ENCODE measurements at regions not wholly inside any gene's neighbourhood (a gene's known extent, or its start where the extent isn't known, plus 50 kb on each side); places are given as distances from the start of the nearest gene placed in this dataset.

DNA sequence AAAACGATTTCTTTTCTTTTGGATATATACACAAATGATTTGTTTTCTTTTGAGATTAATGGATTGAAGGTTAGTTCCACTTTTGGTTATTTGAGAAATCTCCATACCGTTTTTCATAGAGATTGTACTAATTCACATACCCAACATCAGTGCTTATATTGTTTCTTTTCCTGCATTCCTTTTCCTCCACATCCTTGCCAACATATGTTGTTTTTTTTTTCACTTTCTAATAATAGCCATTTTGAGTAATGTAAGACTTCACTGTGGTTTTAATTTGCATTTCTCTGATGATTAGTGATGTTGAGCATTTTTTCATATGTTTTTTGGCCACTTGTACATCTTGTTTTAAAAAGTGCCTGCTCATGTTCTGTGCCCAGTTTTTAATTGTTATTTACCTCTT, 846.4 kb upstream of the EYS start:
- peak overlapping the region; percentile 38; the same call in 1 of the 2 replicates for H3K27ac ChIP-seq
- H4K20me1 ChIP-seq (ENCODE audit: insufficient read depth), result no peaks in the 10 kb centered on the region
- no peaks in the 10 kb centered on the region for H3K79me2 ChIP-seq (ENCODE audit: insufficient read depth, low read depth)
- H3K27me3 ChIP-seq (ENCODE audit: insufficient read depth, low read depth), result no peaks in the 10 kb centered on the region
- H2AFZ ChIP-seq (ENCODE audit: low read depth), result peak overlapping the region; percentile 7; the same call in 1 of the 2 replicates
- H3K4me2 ChIP-seq, result peak overlapping the region; percentile 15
- TF ChIP-seq, protein P1, sequence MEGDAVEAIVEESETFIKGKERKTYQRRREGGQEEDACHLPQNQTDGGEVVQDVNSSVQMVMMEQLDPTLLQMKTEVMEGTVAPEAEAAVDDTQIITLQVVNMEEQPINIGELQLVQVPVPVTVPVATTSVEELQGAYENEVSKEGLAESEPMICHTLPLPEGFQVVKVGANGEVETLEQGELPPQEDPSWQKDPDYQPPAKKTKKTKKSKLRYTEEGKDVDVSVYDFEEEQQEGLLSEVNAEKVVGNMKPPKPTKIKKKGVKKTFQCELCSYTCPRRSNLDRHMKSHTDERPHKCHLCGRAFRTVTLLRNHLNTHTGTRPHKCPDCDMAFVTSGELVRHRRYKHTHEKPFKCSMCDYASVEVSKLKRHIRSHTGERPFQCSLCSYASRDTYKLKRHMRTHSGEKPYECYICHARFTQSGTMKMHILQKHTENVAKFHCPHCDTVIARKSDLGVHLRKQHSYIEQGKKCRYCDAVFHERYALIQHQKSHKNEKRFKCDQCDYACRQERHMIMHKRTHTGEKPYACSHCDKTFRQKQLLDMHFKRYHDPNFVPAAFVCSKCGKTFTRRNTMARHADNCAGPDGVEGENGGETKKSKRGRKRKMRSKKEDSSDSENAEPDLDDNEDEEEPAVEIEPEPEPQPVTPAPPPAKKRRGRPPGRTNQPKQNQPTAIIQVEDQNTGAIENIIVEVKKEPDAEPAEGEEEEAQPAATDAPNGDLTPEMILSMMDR (conservative IDR thresholded peaks at IDR 0.05; ENCODE audit: low read depth, low read length), result no peak
- peaks cover 18% of the 10 kb centered on the region for H3K4me1 ChIP-seq (ENCODE audit: low read depth, poor library complexity, severe bottlenecking)
- no peak overlapping the region for H3K4me3 ChIP-seq (IDR thresholded peaks at IDR 0.05; ENCODE audit: insufficient read depth, low read depth, low read length)
- H3K36me3 ChIP-seq (ENCODE audit: insufficient read depth), result no peaks in the 10 kb centered on the region
- H3K9ac ChIP-seq, result no peak overlapping the region

DNA sequence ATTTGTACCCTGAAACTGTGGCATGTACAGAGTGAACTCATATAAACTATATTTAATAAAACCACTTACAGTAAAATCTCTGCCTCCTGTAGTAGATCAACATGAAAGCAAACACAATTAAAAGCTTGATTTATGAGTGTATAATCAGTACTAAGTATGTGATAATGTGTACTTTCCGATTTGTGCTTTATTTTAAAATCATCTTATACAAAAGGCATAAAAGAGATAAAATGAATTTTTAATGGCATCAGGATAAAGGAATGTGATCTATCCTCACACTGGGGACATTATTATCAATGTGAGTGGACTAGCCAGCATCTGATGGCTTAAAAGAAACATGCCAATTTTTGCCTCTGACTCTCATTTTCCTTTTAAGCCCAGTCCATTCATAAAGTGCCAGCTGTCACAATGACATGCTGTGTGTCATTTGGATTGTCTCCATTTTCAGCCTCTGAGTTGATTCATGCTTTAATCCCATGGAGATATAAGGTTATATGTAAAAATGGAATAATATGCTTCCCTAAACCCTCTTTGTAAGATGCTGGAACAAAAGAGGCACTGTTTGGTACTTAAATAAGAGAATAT, 831.6 kb upstream of the EYS start:
- Histone ChIP-seq H3K9ac (no peak overlapping the region), H4K20me1 (ENCODE audit: insufficient read depth) (no peaks in the 10 kb centered on the region), H3K4me2 (no peak overlapping the region), H3K27ac (no peak overlapping the region), H2AFZ (ENCODE audit: low read depth) (no peak overlapping the region), H3K4me3 (IDR thresholded peaks at IDR 0.05; ENCODE audit: insufficient read depth, low read depth, low read length) (no peak overlapping the region), H3K27me3 (ENCODE audit: insufficient read depth, low read depth) (no peaks in the 10 kb centered on the region), H3K36me3 (ENCODE audit: insufficient read depth) (no peaks in the 10 kb centered on the region), H3K79me2 (ENCODE audit: insufficient read depth, low read depth) (no peaks in the 10 kb centered on the region), H3K4me1 (ENCODE audit: low read depth, poor library complexity, severe bottlenecking) (no peaks in the 10 kb centered on the region)
- TF ChIP-seq, protein P1 (conservative IDR thresholded peaks at IDR 0.05; ENCODE audit: low read depth, low read length), result no peak

DNA sequence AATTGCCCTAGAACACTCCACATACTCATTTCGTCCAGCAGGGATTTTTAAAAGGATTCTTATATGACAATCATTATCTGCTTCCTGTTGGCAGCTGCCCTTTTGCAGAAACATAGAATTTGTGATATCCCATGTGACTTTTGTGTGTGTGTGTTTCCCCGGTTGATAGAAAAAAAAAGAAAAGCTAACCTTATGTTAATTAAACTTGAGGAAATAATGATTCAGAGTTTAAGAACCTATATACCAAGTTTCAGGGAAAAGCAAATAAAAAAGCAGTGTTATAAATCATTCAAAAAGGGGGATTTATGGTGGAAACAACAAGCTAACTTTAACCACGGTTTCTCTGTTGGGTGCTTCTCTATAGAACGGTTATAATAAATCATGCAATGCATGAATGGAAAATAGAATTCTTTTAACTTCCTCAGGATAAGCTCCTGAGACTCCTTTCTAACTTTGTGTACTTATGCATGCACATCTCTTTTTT, 826.9 kb upstream of the EYS start:
- no peak overlapping the region for H3K4me2 ChIP-seq
- H3K27ac ChIP-seq, result no peak overlapping the region
- no peaks in the 10 kb centered on the region for H3K36me3 ChIP-seq (ENCODE audit: insufficient read depth)
- no peak overlapping the region for H3K4me3 ChIP-seq (IDR thresholded peaks at IDR 0.05; ENCODE audit: insufficient read depth, low read depth, low read length)
- H3K27me3 ChIP-seq (ENCODE audit: insufficient read depth, low read depth), result no peaks in the 10 kb centered on the region
- H4K20me1 ChIP-seq (ENCODE audit: insufficient read depth), result no peaks in the 10 kb centered on the region
- H3K4me1 ChIP-seq (ENCODE audit: low read depth, poor library complexity, severe bottlenecking), result no peaks in the 10 kb centered on the region
- TF ChIP-seq, protein P1 (conservative IDR thresholded peaks at IDR 0.05; ENCODE audit: low read depth, low read length), result no peak
- no peak overlapping the region for H3K9ac ChIP-seq
- no peak overlapping the region for H2AFZ ChIP-seq (ENCODE audit: low read depth)
- no peaks in the 10 kb centered on the region for H3K79me2 ChIP-seq (ENCODE audit: insufficient read depth, low read depth)

DNA sequence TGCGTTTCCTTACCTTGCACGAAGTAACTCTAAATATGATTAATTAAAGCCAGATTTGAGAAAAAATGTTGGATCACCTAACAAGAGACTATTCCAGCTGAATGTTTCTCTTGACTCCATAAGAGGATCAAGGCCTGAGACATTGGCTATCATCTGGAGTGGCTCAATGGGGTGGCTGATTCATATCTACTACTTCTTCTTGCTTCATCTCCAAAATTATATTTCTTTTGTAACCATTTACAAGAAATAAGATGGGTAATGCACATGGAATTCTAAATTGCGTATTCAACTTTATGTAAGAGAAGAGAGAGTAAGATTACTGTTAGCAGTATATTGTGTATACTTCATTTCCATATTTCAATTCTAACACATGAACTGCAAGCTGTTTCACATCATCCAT, 819.0 kb upstream of the EYS start:
- H3K27me3 ChIP-seq (ENCODE audit: insufficient read depth, low read depth), result no peaks in the 10 kb centered on the region
- no peak overlapping the region for H3K4me2 ChIP-seq
- H3K4me1 ChIP-seq (ENCODE audit: low read depth, poor library complexity, severe bottlenecking), result no peaks in the 10 kb centered on the region
- TF ChIP-seq, protein P1 (conservative IDR thresholded peaks at IDR 0.05; ENCODE audit: low read depth, low read length), result no peak
- H3K36me3 ChIP-seq (ENCODE audit: insufficient read depth), result no peaks in the 10 kb centered on the region
- no peaks in the 10 kb centered on the region for H3K79me2 ChIP-seq (ENCODE audit: insufficient read depth, low read depth)
- H2AFZ ChIP-seq (ENCODE audit: low read depth), result no peak overlapping the region
- no peak overlapping the region for H3K4me3 ChIP-seq (IDR thresholded peaks at IDR 0.05; ENCODE audit: insufficient read depth, low read depth, low read length)
- H3K9ac ChIP-seq, result no peak overlapping the region
- no peaks in the 10 kb centered on the region for H4K20me1 ChIP-seq (ENCODE audit: insufficient read depth)
- no peak overlapping the region for H3K27ac ChIP-seq
